ENCODE measurements at regions not wholly inside any gene's neighbourhood (a gene's known extent, or its start where the extent isn't known, plus 50 kb on each side); places are given as distances from the start of the nearest gene placed in this dataset.

DNA sequence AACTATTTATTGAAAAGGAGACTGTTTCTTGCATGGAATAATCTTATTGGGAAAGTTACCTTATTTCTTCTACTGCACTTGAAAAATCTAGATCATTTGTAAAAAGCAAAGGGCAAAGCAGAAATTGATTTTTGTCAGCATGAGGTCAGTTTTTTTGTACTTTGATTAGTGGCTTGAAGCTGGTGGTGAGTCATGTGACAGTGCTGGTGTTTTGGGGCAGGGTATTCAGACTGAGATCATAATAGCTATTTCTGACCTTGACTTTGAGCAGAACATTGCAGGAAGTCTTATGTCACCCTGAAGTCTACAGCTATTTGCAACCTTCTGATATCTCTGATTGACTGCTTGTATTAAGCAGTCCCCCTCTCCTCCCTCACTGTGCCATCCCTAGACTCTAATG, 66.3 kb upstream of the SORCS3 start:
- TF ChIP-seq, protein P1, sequence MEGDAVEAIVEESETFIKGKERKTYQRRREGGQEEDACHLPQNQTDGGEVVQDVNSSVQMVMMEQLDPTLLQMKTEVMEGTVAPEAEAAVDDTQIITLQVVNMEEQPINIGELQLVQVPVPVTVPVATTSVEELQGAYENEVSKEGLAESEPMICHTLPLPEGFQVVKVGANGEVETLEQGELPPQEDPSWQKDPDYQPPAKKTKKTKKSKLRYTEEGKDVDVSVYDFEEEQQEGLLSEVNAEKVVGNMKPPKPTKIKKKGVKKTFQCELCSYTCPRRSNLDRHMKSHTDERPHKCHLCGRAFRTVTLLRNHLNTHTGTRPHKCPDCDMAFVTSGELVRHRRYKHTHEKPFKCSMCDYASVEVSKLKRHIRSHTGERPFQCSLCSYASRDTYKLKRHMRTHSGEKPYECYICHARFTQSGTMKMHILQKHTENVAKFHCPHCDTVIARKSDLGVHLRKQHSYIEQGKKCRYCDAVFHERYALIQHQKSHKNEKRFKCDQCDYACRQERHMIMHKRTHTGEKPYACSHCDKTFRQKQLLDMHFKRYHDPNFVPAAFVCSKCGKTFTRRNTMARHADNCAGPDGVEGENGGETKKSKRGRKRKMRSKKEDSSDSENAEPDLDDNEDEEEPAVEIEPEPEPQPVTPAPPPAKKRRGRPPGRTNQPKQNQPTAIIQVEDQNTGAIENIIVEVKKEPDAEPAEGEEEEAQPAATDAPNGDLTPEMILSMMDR (conservative IDR thresholded peaks at IDR 0.05; ENCODE audit: low read depth, low read length), result no peak
- no peak for TF ChIP-seq EZH2phosphoT487 (IDR thresholded peaks at IDR 0.05; ENCODE audit: borderline replicate concordance, low read length)
- TF ChIP-seq EZH2 (IDR thresholded peaks at IDR 0.05; ENCODE audit: low read length, unreplicated experiment), result no peak
